Cardiac fibroblast (primary cell): ENCODE measurements at regions not wholly inside any gene's neighbourhood (a gene's known extent, or its start where the extent isn't known, plus 50 kb on each side); places are given as distances from the start of the nearest gene placed in this dataset.

Experiments used
- DNase-seq, 2 donors: peaks; one replicate each; pipeline versions ENCODE4 v3.0.0 to v3.0.0-alpha.2; 2010; ENCODE audit warnings: low read depth in 2 of 2
- H3K4me3 ChIP-seq, 2 donors: replicated peaks in 1 of 2; 1 replicate in 1 of 2; 2 replicates in 1 of 2; pipeline ENCODE4 v1.5.1; 2011; ENCODE audit warnings: low read depth in 2 of 2, low read length in 2 of 2, mild to moderate bottlenecking in 2 of 2, moderate library complexity in 1 of 2
- TF ChIP-seq, protein P1 (sequence below): IDR thresholded peaks from one replicate; pipeline ENCODE4 v1.5.1; 2011; ENCODE audit warnings: low read depth, mild to moderate bottlenecking, low read length, inconsistent platforms

DNA sequence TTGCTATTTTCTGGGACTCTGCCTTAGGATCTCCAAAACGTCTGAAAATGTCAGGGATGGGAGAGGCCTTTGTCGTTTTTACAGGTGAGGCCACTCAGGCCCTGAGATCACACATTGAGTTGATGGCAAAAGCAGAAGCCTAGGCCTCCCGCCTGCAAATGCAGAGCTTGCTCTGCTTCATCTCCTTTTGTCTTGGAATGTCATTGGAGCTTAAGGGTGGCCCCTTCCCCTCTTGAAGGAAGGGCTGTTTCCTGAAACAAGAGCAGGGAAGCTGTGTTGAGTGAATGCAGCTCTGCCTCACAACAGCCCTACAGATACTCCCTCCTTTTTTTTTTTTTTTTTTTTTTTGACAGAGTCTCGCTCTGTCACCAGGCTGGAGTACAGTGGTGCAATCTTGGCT, 123.5 kb downstream of the GLI2 start:
- DNase-seq = no peak
- TF ChIP-seq, protein P1, sequence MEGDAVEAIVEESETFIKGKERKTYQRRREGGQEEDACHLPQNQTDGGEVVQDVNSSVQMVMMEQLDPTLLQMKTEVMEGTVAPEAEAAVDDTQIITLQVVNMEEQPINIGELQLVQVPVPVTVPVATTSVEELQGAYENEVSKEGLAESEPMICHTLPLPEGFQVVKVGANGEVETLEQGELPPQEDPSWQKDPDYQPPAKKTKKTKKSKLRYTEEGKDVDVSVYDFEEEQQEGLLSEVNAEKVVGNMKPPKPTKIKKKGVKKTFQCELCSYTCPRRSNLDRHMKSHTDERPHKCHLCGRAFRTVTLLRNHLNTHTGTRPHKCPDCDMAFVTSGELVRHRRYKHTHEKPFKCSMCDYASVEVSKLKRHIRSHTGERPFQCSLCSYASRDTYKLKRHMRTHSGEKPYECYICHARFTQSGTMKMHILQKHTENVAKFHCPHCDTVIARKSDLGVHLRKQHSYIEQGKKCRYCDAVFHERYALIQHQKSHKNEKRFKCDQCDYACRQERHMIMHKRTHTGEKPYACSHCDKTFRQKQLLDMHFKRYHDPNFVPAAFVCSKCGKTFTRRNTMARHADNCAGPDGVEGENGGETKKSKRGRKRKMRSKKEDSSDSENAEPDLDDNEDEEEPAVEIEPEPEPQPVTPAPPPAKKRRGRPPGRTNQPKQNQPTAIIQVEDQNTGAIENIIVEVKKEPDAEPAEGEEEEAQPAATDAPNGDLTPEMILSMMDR = no peak
- H3K4me3 ChIP-seq = no peak overlapping the region

DNA sequence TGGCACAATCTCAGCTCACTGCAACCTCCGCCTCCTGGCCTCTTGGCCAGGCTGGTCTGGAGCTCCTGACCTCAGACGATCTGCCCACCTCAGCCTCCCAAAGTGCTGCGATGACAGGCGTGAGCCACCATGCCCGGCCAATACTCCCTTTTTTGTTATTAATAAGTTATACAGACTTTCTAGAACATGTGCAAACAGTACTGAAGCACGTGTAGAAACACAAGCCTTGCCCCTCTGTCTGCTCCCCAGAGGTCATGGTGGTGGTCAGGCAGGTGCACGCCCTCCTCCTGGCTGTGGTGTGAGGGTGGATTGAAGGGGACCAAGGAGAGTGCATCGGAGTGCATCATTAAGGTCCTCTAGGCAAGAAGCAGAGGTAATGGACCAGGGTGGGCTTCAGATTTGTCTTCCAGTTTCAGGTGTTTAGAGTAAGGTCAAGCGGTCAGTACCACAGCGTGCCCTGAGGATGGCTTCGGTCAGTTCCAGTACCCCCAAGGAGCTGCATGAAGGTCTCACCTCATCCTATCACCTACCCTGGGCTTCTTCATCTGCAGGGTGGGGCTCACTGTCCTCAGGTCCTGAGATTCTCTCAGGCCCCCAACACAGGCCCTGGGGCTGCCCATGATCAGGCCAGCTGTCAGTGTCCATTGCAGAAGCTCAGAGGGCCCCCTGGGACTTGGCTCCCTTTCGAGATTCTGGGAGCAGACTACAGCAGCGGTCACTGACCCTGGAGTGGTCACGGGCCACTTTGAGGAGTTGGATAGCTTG, 124.3 kb downstream of the GLI2 start:
- H3K4me3 ChIP-seq = no peak overlapping the region
- DNase-seq = no peak
- TF ChIP-seq, protein P1 = no peak

DNA sequence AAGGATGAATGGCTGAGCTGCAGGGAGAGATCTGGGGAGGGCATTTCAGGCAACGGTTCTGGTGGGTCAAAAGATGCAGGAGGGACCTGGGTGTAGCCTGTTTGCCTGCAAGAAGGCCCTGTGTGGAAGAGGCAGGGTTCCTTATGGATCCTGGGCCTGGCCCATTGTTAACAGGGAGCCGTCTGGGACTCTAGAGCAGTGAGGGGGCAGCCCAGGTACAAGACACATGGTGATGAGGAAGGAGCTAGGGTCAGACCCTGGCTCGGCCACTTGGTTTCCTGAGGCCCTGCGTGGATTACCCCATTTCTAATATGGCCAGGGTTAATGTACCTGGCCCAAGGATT, 124.9 kb downstream of the GLI2 start:
- TF ChIP-seq, protein P1 = no peak
- no peak for DNase-seq

DNA sequence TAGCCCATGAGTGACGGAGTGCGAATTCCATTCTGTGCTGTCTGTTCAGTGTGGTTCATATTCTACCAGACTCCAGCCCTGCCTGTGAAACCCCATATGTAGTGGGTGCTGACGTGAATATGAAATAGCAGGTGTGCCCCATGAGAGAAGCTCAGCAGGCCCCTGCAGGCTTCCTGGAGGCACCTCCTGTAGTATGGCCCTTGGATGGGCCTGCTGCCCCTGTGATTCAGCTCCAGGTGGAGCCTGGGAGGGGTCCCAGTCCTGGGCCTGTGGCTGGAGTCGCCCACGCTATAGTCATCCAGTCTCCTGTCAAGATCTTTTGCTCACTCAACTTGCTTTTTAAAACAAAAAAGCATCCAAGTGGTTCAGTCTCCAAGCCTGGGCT, 125.5 kb downstream of the GLI2 start:
- TF ChIP-seq, protein P1 = no peak
- no peak for DNase-seq
- H3K4me3 ChIP-seq = no peak overlapping the region

More for the DNA sequence above, 124.9 kb downstream of the GLI2 start:
- no peak overlapping the region for H3K4me3 ChIP-seq

DNA sequence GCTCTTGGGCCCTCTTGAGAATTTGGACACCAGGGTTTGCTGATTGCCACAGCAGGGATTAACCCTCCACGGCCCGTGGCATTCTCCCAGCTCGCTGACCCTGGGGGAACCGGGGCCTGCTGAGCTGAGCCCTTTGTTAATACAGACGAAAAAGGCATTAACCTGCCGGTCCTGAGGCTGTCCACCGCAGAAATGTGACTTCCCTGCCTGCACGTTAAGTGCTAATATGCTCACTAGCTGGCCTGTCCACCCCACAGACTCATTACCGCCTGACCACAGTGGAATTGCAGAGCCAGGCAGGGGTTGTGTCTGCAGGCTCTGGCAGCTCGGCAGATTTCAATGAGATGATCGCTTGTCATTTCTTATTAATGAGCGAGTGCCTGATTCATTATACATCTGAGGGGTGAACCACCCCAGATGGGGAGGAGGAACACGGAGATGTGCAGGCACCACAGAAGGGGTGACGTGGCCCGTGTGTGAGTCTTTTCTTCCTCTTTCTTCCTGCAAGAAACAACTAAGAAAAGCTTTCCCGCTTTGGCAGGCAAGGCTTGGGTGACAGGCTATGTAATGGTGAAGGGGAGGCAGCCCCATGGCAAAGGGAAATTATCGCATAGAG, 126.0 kb downstream of the GLI2 start:
- no peak for DNase-seq
- TF ChIP-seq, protein P1 = no peak
- H3K4me3 ChIP-seq = no peak overlapping the region

DNA sequence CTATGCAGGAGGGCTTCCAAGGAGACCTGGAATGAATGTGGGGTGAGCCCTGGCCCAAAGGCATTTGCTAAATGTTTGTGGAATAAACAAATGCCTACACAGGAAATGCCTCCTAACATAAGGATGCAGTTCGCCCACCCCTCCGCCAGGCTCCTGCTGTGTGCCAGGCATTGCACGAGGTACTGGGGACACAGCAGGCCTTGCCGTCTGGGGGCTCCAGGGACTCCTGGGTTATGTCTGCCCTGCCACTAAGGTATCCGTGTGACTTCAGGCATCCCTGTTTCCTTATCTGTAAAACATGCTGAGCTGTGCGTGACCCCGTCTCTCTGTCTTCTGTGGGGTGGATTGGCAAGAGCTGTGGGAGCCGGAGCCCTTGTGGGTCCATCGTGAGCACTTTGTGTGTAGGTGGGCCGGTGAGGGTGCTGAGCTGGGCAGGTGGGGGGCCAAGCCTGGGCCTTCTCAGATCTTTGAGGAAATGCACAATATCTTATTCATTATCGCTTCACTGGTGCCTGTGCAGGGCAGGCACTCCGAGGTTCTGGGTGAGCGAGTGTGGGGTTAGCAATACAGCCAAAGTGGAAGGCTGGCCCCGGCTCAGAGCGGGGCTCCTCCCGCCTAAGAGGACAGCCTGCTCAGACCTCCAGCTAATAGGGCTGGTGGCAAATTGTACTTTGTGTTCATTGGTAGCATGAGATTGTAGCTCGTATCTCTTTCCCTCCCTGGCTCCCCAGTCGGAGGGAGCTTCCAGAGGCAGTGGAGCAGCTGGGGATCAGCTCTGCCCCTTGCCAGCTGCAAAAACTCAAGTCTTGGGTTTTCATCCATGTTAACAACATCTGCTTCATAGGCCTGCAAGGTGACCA, 126.8 kb downstream of the GLI2 start:
- DNase-seq = no peak
- TF ChIP-seq, protein P1 = no peak
- H3K4me3 ChIP-seq = no peak overlapping the region
